H9 (cell line): ENCODE measurements at regions not wholly inside any gene's neighbourhood (a gene's known extent, or its start where the extent isn't known, plus 50 kb on each side); places are given as distances from the start of the nearest gene placed in this dataset.

Source experiments
- DNase-seq: peaks from one replicate; pipeline ENCODE4 v3.0.0-alpha.2; 2017
- H2AFZ ChIP-seq: one replicate; pipeline ENCODE4 v1.6.1; 2013; ENCODE audit warnings: mild to moderate bottlenecking, low read length, control low read depth, moderate library complexity
- H2AK5ac ChIP-seq: 2 replicates; pipeline ENCODE4 v1.6.1; 2013; ENCODE audit warnings: low read length, control low read depth, mixed read lengths; ENCODE audit not compliant: insufficient read length
- H2BK120ac ChIP-seq: one replicate; pipeline ENCODE4 v1.6.1; 2013; ENCODE audit warnings: low read depth, mild to moderate bottlenecking, low read length, control low read depth, inconsistent platforms; ENCODE audit not compliant: poor library complexity, severe bottlenecking
- H2BK12ac ChIP-seq: 2 replicates; pipeline ENCODE4 v1.6.1; 2013; ENCODE audit warnings: low read length, control low read depth, mixed read lengths, low read depth; ENCODE audit not compliant: insufficient read length
- H2BK15ac ChIP-seq: 2 replicates; pipeline ENCODE4 v1.6.1; 2013; ENCODE audit warnings: low read depth, low read length, control low read depth
- H2BK20ac ChIP-seq: one replicate; pipeline ENCODE4 v1.6.1; 2013; ENCODE audit warnings: low read depth, mild to moderate bottlenecking, low read length, control low read depth, inconsistent platforms; ENCODE audit not compliant: poor library complexity, severe bottlenecking
- H2BK5ac ChIP-seq: 2 replicates; pipeline ENCODE4 v1.6.1; 2013; ENCODE audit warnings: low read length, control low read depth, mixed read lengths; ENCODE audit not compliant: insufficient read length
- H3K14ac ChIP-seq: 2 replicates; pipeline ENCODE4 v1.6.1; 2013; ENCODE audit warnings: low read length, control low read depth; ENCODE audit not compliant: insufficient read depth
- H3K18ac ChIP-seq: 2 replicates; pipeline ENCODE4 v1.6.1; 2013; ENCODE audit warnings: low read depth, mild to moderate bottlenecking, mixed read lengths, low read length, control low read depth; ENCODE audit not compliant: insufficient read length
- H3K23ac ChIP-seq: 2 replicates; pipeline ENCODE4 v1.6.1; 2013; ENCODE audit warnings: low read length, control low read depth, mixed read lengths, low read depth; ENCODE audit not compliant: insufficient read length
- H3K23me2 ChIP-seq: 2 replicates; pipeline ENCODE4 v1.6.1; 2013; ENCODE audit warnings: low read depth, mild to moderate bottlenecking, mixed read lengths, low read length, control low read depth; ENCODE audit not compliant: insufficient read length, poor library complexity, severe bottlenecking
- H3K27ac ChIP-seq: 2 replicates; pipeline ENCODE4 v1.5.1; 2013; ENCODE audit warnings: low read length, control low read depth, mixed read lengths, low read depth; ENCODE audit not compliant: insufficient read length
- H3K27me3 ChIP-seq: 2 replicates; pipeline ENCODE4 v1.6.1; 2013; ENCODE audit warnings: low read length, control low read depth, inconsistent platforms; ENCODE audit not compliant: insufficient read depth
- H3K4ac ChIP-seq: 2 replicates; pipeline ENCODE4 v1.6.1; 2013; ENCODE audit warnings: low read depth, mild to moderate bottlenecking, control low read depth, inconsistent platforms, low read length, moderate library complexity
- H3K4me1 ChIP-seq: 2 replicates; pipeline ENCODE4 v1.6.1; 2013; ENCODE audit warnings: low read length, control low read depth, inconsistent platforms; ENCODE audit not compliant: insufficient read depth
- H3K4me2 ChIP-seq: 2 replicates; pipeline ENCODE4 v1.6.1; 2013; ENCODE audit warnings: low read length, control low read depth, mixed read lengths; ENCODE audit not compliant: insufficient read length, insufficient read depth
- H3K56ac ChIP-seq: 2 replicates; pipeline ENCODE4 v1.6.1; 2013; ENCODE audit warnings: low read depth, mild to moderate bottlenecking, mixed read lengths, low read length, control low read depth; ENCODE audit not compliant: insufficient read length
- H3K79me1 ChIP-seq: 2 replicates; pipeline ENCODE4 v1.6.1; 2013; ENCODE audit warnings: low read depth, mild to moderate bottlenecking, moderate library complexity, low read length, control low read depth, inconsistent platforms; ENCODE audit not compliant: insufficient read depth, poor library complexity, severe bottlenecking
- H3K79me2 ChIP-seq: 2 replicates; pipeline ENCODE4 v1.6.1; 2013; ENCODE audit warnings: low read length, control low read depth, inconsistent platforms; ENCODE audit not compliant: insufficient read depth
- H3K9ac ChIP-seq: 2 replicates; pipeline ENCODE4 v1.6.1; 2013; ENCODE audit warnings: low read length, control low read depth, mixed read lengths; ENCODE audit not compliant: insufficient read length; ENCODE audit errors: extremely low read depth
- H3K9me3 ChIP-seq: one replicate; pipeline ENCODE4 v1.6.1; 2013; ENCODE audit warnings: low read depth, low read length, inconsistent platforms; ENCODE audit not compliant: control insufficient read depth
- H3T11ph ChIP-seq: one replicate; pipeline ENCODE4 v1.6.1; 2013; ENCODE audit warnings: mild to moderate bottlenecking, low read length, control low read depth, inconsistent platforms
- H4K20me1 ChIP-seq: one replicate; pipeline ENCODE4 v1.6.1; 2013; ENCODE audit not compliant: control insufficient read depth, insufficient read length, insufficient read depth
- H4K5ac ChIP-seq: 2 replicates; pipeline ENCODE4 v1.6.1; 2013; ENCODE audit warnings: low read depth, mild to moderate bottlenecking, mixed read lengths, low read length, control low read depth; ENCODE audit not compliant: insufficient read length
- H4K8ac ChIP-seq: replicated peaks from 2 replicates; pipeline ENCODE4 v1.6.1; 2013; ENCODE audit warnings: low read length, control low read depth, mixed read lengths, low read depth; ENCODE audit not compliant: insufficient read length
- H4K91ac ChIP-seq: 2 replicates; pipeline ENCODE4 v1.6.1; 2013; ENCODE audit warnings: low read depth, mild to moderate bottlenecking, moderate library complexity, mixed read lengths, low read length, control low read depth; ENCODE audit not compliant: insufficient read length
- H3K27ac Mint-ChIP-seq, 3 experiments: 2 replicates in 2 of 3; 3 replicates in 1 of 3; pipeline ENCODE4 v1.8.0; 2020 to 2021; ENCODE audit warnings: mixed read lengths in 3 of 3, mild to moderate bottlenecking in 1 of 3, moderate library complexity in 1 of 3
- H3K27me3 Mint-ChIP-seq: 2 replicates; pipeline ENCODE4 v1.8.0; 2021; ENCODE audit warnings: low read depth, mild to moderate bottlenecking, moderate library complexity, mixed read lengths
- H3K36me3 Mint-ChIP-seq, 3 experiments: 2 replicates in 2 of 3; 3 replicates in 1 of 3; pipeline ENCODE4 v1.8.0; 2020 to 2021; ENCODE audit warnings: low read depth in 3 of 3, mixed read lengths in 3 of 3; ENCODE audit not compliant: insufficient read depth in 1 of 3
- H3K4me1 Mint-ChIP-seq, 2 experiments: 2 replicates each; pipeline ENCODE4 v1.8.0; 2020; ENCODE audit warnings: mixed read lengths in 2 of 2
- H3K4me3 Mint-ChIP-seq, 2 experiments: 2 replicates in 1 of 2; 3 replicates in 1 of 2; pipeline ENCODE4 v1.8.0; 2020 to 2021; ENCODE audit warnings: mild to moderate bottlenecking in 2 of 2, mixed read lengths in 2 of 2, moderate library complexity in 1 of 2
- H3K9me3 Mint-ChIP-seq, 2 experiments: 2 replicates in 1 of 2; 3 replicates in 1 of 2; pipeline ENCODE4 v1.8.0; 2020; ENCODE audit warnings: mild to moderate bottlenecking in 2 of 2, mixed read lengths in 2 of 2, moderate library complexity in 1 of 2
- CTCF ChIP-seq: fragments of 200-600 bp; sonication (generic); conservative IDR thresholded peaks from 3 replicates; pipeline ENCODE4 v1.8.0; 2021; ENCODE audit warnings: antibody characterized with exemption, mild to moderate bottlenecking
- WGBS: extraction: QIAGEN DNeasy Blood & Tissue Kit; methylation state at CpG from one replicate; pipeline ENCODE4 v1.1.7; 2013; ENCODE audit warnings: missing lambda C conversion rate, low lambda C conversion rate, mixed read lengths; ENCODE audit not compliant: insufficient read length; ENCODE audit errors: extremely low coverage; 5-methylcytosine and 5-hydroxymethylcytosine counted together

- Histone ChIP-seq H3K9ac (no peak overlapping the region), H4K8ac (no peak overlapping the region), H3K79me2 (no peaks in the 10 kb centered on the region), H3T11ph (no peak overlapping the region), H2BK120ac (no peak overlapping the region), H2AFZ (no peak overlapping the region), H3K9me3 (peaks cover 100% of the 10 kb centered on the region), H3K23me2 (no peaks in the 10 kb centered on the region), H4K91ac (no peak overlapping the region), H3K4me2 (no peak overlapping the region), H3K27ac (no peak overlapping the region), H3K4me1 (no peaks in the 10 kb centered on the region), H3K56ac (no peak overlapping the region), H2BK20ac (no peak overlapping the region), H3K14ac (no peak overlapping the region), H2BK15ac (no peak overlapping the region), H3K27me3 (no peaks in the 10 kb centered on the region), H3K79me1 (no peaks in the 10 kb centered on the region), H2AK5ac (no peak overlapping the region), H4K5ac (no peak overlapping the region), H3K4ac (no peak overlapping the region), H4K20me1 (no peaks in the 10 kb centered on the region), H3K23ac (no peak overlapping the region), H2BK5ac (no peak overlapping the region), H3K18ac (no peak overlapping the region), H2BK12ac (no peak overlapping the region)
- no peak for DNase-seq
- H3K9me3 Mint-ChIP-seq = peaks cover 100% of the 10 kb centered on the region in 2 experiments
- H3K27me3 Mint-ChIP-seq = peaks cover 72% of the 10 kb centered on the region
- H3K4me3 Mint-ChIP-seq = no peak overlapping the region
- H3K36me3 Mint-ChIP-seq = peaks cover 89 to 100% (median 97%) of the 10 kb centered on the region in 3 experiments
- TF ChIP-seq CTCF = no peak
- H3K27ac Mint-ChIP-seq = no peak overlapping the region
- WGBS = no CpG with 5 or more reads among the region's 15 CpGs
- H3K4me1 Mint-ChIP-seq = no peaks in the 10 kb centered on the region
Observed at GRCh38 chr2:89780318-89780717, 1088.8 kb downstream of the RPIA start.
